AG20443 (cell line): ENCODE measurements at regions not wholly inside any gene's neighbourhood (a gene's known extent, or its start where the extent isn't known, plus 50 kb on each side); places are given as distances from the start of the nearest gene placed in this dataset.

ENCODE experiments used
- DNase-seq: peaks from one replicate; pipeline ENCODE4 v3.0.0; 2012; ENCODE audit warnings: low spot score, mixed read lengths

GRCh38 chr15:53462651-53463050, 296.8 kb downstream of the WDR72 start:
- no peak for DNase-seq

GRCh38 chr15:53461677-53462076, 297.8 kb downstream of the WDR72 start:
- no peak for DNase-seq

- DNase-seq, result no peak
Measured at GRCh38 chr15:53458736-53459135, 300.7 kb downstream of the WDR72 start.

- DNase-seq, result no peak
Measured at GRCh38 chr15:53457479-53457878, 302.0 kb downstream of the WDR72 start.

GRCh38 chr15:53454843-53455721, 304.4 kb downstream of the WDR72 start:
- DNase-seq, result no peak

GRCh38 chr15:53454535-53454842, 305.0 kb downstream of the WDR72 start:
- no peak for DNase-seq

- no peak for DNase-seq
Measured at GRCh38 chr15:53453253-53454105, 306.0 kb downstream of the WDR72 start.

GRCh38 chr15:53448232-53449015, 311.0 kb downstream of the WDR72 start:
- DNase-seq, result no peak

- DNase-seq, result no peak
Measured at GRCh38 chr15:53447742-53448141, 311.7 kb downstream of the WDR72 start.

- no peak for DNase-seq
Measured at GRCh38 chr15:53447053-53447574, 312.3 kb downstream of the WDR72 start.

- DNase-seq, result no peak
Measured at GRCh38 chr15:53446376-53446775, 313.1 kb downstream of the WDR72 start.

GRCh38 chr15:53445531-53445930, 313.9 kb downstream of the WDR72 start:
- DNase-seq, result no peak

GRCh38 chr15:53437985-53438841, 321.2 kb downstream of the WDR72 start:
- no peak for DNase-seq

GRCh38 chr15:53437366-53437765, 322.1 kb downstream of the WDR72 start:
- no peak for DNase-seq

- no peak for DNase-seq
Measured at GRCh38 chr15:53434174-53434678, 325.2 kb downstream of the WDR72 start.

GRCh38 chr15:53416219-53416940, 343.1 kb downstream of the WDR72 start:
- DNase-seq, result no peak

- DNase-seq, result no peak
Measured at GRCh38 chr15:53414167-53414566, 345.3 kb downstream of the WDR72 start.

GRCh38 chr15:53412542-53412941, 346.9 kb downstream of the WDR72 start:
- no peak for DNase-seq

- no peak for DNase-seq
Measured at GRCh38 chr15:53404930-53405493, 354.5 kb downstream of the WDR72 start.

GRCh38 chr15:53401503-53401902, 358.0 kb downstream of the WDR72 start:
- no peak for DNase-seq
